ENCODE measurements at regions not wholly inside any gene's neighbourhood (a gene's known extent, or its start where the extent isn't known, plus 50 kb on each side); places are given as distances from the start of the nearest gene placed in this dataset.
A peak's percentile ranks its signal among the peaks of the same experiment; 100 is the strongest.
"Not testable (repeated sequence)": the region's sequence is repeated elsewhere in the genome, so short reads cannot be mapped to it uniquely, and the experiment has no call there.

DNA sequence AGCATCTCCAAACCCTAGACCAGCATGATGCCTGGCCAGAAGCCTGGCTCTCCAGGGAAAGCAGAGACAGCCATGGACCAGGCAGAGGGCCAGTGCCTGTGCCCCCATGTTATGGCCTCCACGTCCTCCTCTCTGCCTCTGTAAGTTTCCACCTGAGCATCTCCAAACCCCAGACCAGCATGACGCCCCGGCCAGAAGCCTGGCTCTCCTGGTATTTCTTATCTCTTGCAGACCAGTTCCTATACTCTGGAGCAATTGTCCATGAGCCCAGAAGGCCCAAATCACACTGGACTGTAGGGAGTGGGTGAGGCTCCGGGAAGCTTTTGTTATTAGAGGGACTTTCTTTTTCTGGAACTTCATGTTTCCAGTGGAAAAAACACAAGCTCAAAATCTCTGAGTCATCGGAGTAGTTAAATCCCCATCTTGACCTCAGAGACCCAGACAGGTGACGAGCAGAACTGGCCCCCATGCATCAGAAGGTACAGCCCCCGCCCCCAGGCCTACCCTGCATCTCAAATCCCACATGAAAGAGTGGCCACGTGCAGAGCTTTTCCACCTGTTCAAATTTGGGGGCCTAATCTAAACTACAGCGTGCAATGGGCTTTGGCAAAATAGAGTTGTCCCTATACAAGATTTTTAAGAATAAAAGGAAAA, 110.2 kb upstream of the FOXQ1 start:
- DNase-seq (ENCODE audit: low spot score) = no peak

GRCh38 chr6:1200409-1201101, 111.3 kb upstream of the FOXQ1 start:
- DNase-seq (ENCODE audit: low spot score) = no peak

GRCh38 chr6:1200081-1200408, 111.9 kb upstream of the FOXQ1 start:
- no peak for DNase-seq (ENCODE audit: low spot score)

DNA sequence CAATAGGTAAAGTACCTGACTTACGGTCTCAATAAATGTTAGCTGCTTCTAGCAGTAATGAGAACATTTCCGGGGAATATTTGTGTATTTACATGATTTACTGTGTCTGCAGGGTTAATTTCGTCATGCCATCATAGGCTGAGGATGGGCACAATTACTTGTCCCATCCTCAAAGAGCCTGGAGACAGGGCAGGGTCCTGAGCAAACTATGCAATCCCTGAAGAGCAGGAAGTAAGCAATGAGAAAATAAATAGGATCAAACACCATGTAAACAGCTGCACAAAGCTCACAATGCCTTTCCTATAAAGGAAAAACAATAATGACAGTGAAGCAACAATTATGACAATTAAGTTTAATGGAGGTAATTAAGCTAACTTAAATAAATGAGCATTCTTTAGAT, 114.6 kb upstream of the FOXQ1 start:
- DNase-seq (ENCODE audit: low spot score) = no peak

- no peak for DNase-seq (ENCODE audit: low spot score)
Observed at GRCh38 chr6:1191141-1191630, 120.7 kb upstream of the FOXQ1 start.

- DNase-seq (ENCODE audit: low spot score) = peak; percentile 39
Observed at GRCh38 chr6:1190366-1190765, 121.5 kb upstream of the FOXQ1 start.

- DNase-seq (ENCODE audit: low spot score) = no peak
Observed at GRCh38 chr6:1188199-1188598, 123.7 kb upstream of the FOXQ1 start.

DNA sequence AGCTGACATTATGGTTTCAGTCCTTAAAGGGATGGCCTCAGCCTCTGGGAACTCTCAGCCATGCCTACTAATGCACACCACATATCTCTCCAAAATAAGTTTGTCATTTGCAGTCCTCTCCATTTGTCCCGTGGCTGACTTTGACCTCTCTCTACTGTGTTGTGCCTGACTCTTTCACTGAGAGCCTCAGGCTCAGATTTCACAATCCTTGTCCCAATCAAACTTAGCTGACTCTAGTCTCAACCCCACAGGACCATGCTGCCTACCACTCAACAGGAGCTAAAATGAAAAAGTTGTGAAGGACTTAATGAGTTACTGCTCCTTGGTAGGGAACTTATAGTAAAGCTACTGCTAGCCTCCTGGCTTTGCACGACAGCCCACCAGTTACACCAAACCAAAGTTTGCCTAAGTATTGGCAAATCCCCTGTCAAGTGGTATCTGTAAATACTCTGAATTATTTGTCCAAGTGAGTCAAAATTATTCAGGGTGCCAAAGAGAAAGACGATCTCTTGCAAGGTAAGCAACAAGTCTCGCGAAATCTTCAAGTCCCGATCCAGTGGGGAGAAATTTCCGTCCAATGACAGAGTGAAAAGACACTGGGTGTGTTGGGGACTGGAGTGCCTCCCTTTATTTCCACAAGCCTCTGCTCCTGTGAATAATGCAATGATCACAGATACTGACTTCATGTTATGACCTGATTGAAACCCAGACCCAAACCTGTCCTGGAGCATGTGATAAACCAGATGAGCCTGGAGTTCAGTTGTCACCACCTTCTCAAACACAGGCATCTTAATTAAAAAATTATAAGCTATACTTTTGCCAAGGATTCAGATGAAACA, 124.4 kb upstream of the FOXQ1 start:
- no peak for DNase-seq (ENCODE audit: low spot score)

DNA sequence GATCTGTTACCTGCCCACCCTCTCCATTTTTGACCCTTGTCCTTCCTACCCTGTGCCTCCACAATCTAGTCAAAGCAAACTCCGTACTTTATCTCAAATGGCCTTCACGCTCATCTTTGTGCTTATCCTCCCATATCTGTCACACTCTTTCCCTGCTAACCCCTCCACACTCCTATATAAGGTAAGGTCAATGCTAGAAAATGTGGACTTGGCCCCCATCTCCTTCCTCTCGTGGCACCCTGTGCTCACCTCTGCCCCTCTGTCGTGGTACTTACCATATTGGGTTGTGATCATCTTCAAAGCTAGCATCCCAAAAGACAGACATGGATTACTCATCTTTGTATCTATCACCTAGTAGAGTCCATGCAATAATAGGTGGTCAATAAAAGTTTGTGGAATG, 127.6 kb upstream of the FOXQ1 start:
- no peak for DNase-seq (ENCODE audit: low spot score)

DNA sequence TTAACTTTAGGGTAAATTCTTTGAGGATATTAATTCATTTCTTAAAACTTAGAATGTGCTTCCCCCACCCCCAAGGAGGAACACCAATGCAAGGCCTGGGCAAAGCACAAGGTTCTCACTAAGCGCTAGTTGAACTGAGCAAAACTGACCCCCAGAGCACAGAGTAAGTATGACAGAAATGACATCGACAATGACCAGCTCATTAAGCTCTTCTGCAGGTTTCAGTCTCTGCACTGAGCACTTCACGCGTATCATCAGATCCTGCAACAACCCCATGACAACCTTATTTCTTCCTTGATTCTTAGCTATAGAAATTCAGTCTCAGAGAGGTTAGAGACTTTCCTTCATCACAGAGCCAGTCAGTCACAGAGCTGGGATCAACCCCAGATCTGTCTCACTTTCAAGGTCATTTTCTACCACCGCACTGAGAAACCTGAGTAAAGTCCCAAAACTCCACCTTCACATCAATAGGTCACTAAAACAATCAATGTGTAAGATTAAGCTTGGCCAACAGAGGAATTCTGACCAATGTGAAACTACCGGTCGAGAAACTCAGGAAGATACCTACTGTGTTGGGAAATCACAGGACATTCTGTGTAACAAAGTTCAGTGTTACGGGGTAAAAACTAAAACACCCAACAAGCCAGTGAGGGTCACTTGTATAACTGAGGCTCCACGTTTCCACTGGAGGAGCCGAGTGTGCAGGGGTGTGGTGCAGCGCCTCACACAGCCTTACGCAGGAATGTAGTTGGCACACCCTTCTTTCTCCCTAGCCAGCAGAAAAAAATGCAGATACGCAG, 129.0 kb upstream of the FOXQ1 start:
- no peak for DNase-seq (ENCODE audit: low spot score)

DNA sequence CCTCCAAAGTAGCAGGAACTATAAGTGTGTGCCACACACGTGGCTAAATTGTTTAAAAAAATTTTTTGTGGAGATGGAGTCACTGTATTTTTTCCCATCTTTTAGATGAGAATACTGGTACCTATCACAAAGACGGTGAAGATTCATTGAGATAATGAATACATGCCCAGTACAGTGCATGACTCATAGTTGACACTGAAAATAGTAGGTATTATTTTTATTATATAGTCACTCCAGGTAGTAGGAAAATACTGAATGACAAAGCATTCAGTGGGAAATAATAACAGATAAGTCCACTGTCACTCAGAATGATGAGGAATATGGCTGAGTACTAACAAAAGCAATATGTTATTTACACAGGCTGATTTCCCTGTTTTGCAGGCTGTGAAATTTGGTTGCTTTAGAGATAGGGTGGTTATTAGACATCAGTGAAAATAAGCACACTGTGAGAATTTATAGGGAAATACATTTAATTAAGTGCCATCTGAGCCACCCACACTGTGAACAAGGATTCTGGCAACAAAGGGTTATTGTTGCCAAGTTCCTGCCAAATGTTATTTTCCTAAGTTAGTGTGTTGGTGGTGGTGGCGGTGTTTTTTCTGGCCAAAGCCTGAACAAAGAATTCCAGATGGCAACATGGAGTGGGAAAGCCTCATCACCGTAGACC, 129.8 kb upstream of the FOXQ1 start:
- no peak for DNase-seq (ENCODE audit: low spot score)

DNA sequence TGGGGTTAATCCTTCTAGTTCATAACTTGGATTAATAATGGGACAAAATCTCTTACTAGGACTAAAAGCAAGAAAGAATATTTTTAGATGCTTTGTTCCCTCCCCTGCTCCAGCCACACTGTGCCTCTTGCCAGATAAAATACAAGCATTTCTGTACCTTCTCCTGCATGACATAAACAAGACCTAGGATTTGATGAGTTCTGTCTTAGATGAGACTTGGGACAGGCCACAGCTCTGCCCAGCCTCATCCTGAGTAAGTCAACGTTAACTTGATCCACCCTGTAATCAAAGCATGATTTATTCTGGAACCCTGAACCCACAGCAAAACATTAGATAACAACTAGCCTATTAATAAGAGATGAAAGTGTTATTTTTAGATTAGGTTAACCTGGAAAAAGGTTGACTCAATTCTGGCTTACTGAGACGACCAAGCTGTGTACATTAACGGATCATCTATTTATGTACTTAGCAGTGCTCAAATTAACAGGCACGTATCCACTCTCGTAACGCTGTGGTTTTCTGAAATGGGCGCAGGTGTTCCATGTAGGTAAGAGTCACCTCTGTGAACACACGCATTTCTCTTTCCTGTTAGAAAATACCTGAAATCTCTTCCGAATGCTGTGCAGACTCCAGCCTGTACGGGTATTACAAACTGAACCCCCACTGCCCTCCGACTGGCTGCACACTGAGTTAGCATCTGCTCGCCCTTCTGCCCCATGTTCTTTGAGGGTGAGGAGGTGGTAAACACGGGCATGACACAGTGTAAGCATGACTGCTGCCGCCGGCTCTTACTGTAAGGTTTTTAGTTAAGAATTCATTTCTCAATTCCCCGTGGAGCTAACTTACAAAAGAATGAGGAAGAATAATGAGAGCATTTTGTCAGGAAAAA, 132.1 kb upstream of the FOXQ1 start:
- DNase-seq (ENCODE audit: low spot score) = no peak

DNA sequence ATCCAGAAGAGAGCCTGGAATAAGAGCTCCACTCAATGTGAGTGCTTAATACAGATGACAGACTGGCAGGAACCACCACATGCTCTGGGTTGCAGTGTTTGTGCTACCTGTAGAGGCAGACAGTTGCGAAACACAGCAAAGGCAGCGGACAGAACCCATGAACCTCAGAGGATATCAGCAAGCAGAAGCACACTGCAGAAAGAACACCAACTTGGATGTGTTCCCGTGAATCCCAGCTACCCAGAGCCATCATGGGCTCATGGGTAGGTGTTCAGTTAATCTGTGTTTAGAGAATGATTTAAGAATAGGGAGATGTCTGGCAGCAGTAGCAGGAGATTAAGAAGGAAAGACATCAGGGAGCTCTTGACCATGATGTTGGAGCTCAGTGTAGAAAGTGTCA, 133.3 kb upstream of the FOXQ1 start:
- DNase-seq (ENCODE audit: low spot score) = no peak

- no peak for DNase-seq (ENCODE audit: low spot score)
Observed at GRCh38 chr6:1176567-1176966, 135.3 kb upstream of the FOXQ1 start.

- no peak for DNase-seq (ENCODE audit: low spot score)
Observed at GRCh38 chr6:1175877-1176276, 136.0 kb upstream of the FOXQ1 start.

DNA sequence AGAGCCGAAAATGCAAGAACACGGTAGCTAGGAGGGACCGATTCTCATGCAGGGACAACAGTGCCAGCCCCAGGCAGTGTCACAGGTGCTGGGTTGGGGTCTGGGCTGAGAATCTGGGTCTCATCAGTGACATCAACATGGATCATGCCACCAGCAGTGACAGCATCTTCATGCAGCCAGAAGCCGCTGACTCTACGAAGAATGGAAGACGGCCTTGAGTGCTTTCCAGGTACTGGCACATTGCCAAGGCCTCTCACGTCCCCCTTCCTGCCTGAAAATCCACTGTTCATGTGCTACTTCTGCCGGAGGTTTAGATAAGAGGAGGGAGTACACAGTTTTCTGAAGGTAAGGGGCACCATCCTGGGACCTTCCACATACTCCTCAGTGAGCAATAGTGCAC, 141.1 kb upstream of the FOXQ1 start:
- DNase-seq (ENCODE audit: low spot score) = no peak

- no peak for DNase-seq (ENCODE audit: low spot score)
Observed at GRCh38 chr6:1164600-1164999, 147.3 kb upstream of the FOXQ1 start.

- no peak for DNase-seq (ENCODE audit: low spot score)
Observed at GRCh38 chr6:1163501-1163900, 148.4 kb upstream of the FOXQ1 start.

DNA sequence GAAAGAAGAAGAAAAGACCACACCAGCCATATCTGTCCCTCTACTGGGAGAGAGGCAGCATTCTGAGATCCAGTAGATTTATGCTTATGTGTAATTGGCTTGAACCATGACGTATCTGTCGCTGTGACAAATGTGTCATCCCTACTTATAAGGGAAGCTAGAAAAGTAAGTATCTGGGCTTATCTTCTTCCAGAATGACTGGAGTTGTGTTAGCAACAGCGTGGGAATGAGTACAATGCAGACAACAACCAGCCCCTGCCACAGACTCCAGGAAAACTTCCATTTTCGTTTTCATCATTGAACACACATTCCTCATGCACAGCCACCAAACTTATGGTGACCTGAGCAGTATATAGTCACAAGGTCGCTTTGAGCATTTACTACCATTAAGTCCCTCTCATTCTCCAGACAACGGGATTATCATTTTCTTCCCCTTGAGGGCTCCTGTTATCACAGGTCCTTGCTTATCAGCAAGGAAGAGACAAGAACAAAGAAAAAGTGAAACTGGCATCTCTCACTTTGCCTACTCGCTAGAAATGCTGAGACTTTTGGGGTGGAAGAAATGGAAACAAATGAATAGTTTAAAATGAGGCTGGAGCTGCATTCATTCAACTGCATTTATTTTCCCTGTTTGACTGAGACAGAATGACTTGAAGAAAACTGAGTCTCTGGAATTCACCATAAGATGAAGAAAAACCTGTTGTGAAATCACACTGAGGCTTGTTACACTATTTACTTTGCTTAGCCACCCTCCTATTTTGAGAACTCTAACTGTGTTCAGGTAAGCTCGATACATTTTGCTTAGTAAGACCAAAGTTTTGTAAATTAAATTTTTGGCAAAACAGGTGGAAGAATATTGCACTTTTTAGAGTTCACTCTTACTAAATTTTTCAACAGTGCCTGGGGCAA, 149.3 kb upstream of the FOXQ1 start:
- no peak for DNase-seq (ENCODE audit: low spot score)

- not testable (repeated sequence) for DNase-seq (ENCODE audit: low spot score)
Observed at GRCh38 chr6:1156411-1156810, 155.5 kb upstream of the FOXQ1 start.

Measured in iPS-NIHi11 (cell line).